ENCODE measurements at regions not wholly inside any gene's neighbourhood (a gene's known extent, or its start where the extent isn't known, plus 50 kb on each side); places are given as distances from the start of the nearest gene placed in this dataset.

GRCh38 chr4:55259294-55259693, 86.7 kb upstream of the SRD5A3 start:
- no peak for FAIRE-seq
- WGBS (ENCODE audit: missing lambda C conversion rate) = 35% methylated on average over 3 of the region's 3 CpGs
- Histone ChIP-seq H3K4me2 (no peak overlapping the region), H3K4me1 (no peaks in the 10 kb centered on the region), H3K27ac (no peak overlapping the region), H3K4me3 (no peak overlapping the region), H3K9me3 (no peaks in the 10 kb centered on the region)
- DNase-seq (ENCODE audit: low read depth in 1 of 2, low spot score in 1 of 2) = no peak
- POLR2A ChIA-PET = no interaction called here
- ATAC-seq = no peak
- TF ChIP-seq JUN (IDR thresholded peaks at IDR 0.05) (no peak), USF2 (IDR thresholded peaks at IDR 0.05) (no peak), BCL3 (IDR thresholded peaks at IDR 0.05) (no peak), JUNB (IDR thresholded peaks at IDR 0.05) (no peak), ZNF302 (CRISPR knock-in tag; IDR thresholded peaks at IDR 0.05) (no peak), PBX3 (IDR thresholded peaks at IDR 0.05) (no peak), SMC3 (IDR thresholded peaks at IDR 0.05) (no peak), ESRRA (IDR thresholded peaks at IDR 0.05; ENCODE audit: borderline replicate concordance, low read length) (no peak), HMGXB4 (CRISPR knock-in tag; IDR thresholded peaks at IDR 0.05; ENCODE audit: borderline replicate concordance) (no peak)
- CTCF ChIA-PET = no interaction called here

- FAIRE-seq = no peak
- no peak for TF ChIP-seq PHF8 (IDR thresholded peaks at IDR 0.05; ENCODE audit: borderline replicate concordance, low read depth)
- POLR2A ChIA-PET = no interaction called here
- no peaks in the 10 kb centered on the region for H3K9me3 ChIP-seq
- no peak for ATAC-seq
- WGBS (ENCODE audit: missing lambda C conversion rate) = 28% methylated on average over 2 of the region's 2 CpGs
- no peaks in the 10 kb centered on the region for H3K4me1 ChIP-seq
- DNase-seq (ENCODE audit: low read depth in 1 of 2, low spot score in 1 of 2) = no peak
- CTCF ChIA-PET = interaction anchor here (0.6 kb wide), 1 partner anchor 177 kb away, joined by 3 read pairs; no protein-coding TSS in a partner anchor
- H3K27ac ChIP-seq = no peak overlapping the region
- H3K4me2 ChIP-seq = no peak overlapping the region
- H3K4me3 ChIP-seq = no peak overlapping the region
Observed at GRCh38 chr4:55269470-55269869, 76.6 kb upstream of the SRD5A3 start.

GRCh38 chr4:55269995-55270394, 76.0 kb upstream of the SRD5A3 start:
- TF ChIP-seq HOXB5 (CRISPR knock-in tag; IDR thresholded peaks at IDR 0.05) (no peak), POLR2AphosphoS2 (conservative IDR thresholded peaks at IDR 0.05; ENCODE audit: low read length) (no peak)
- DNase-seq (ENCODE audit: low read depth in 1 of 2, low spot score in 1 of 2) = no peak
- Histone ChIP-seq H3K4me2 (no peak overlapping the region), H3K4me1 (no peaks in the 10 kb centered on the region), H3K4me3 (no peak overlapping the region), H3K27ac (no peak overlapping the region), H3K9me3 (no peaks in the 10 kb centered on the region)
- CTCF ChIA-PET = interaction anchor here (0.6 kb wide), 1 partner anchor 178 kb away, joined by 3 read pairs; no protein-coding TSS in a partner anchor
- POLR2A ChIA-PET = no interaction called here
- no peak for FAIRE-seq
- 30% methylated on average over 1 of the region's 4 CpGs for WGBS (ENCODE audit: missing lambda C conversion rate)
- no peak for ATAC-seq

GRCh38 chr4:55270481-55270880, 75.6 kb upstream of the SRD5A3 start:
- no peaks in the 10 kb centered on the region for H3K9me3 ChIP-seq
- FAIRE-seq (no peak), ATAC-seq (no peak), DNase-seq (ENCODE audit: low read depth in 1 of 2, low spot score in 1 of 2) (no peak)
- no peak overlapping the region for H3K27ac ChIP-seq
- no peaks in the 10 kb centered on the region for H3K4me1 ChIP-seq
- H3K4me2 ChIP-seq = no peak overlapping the region
- no peak for TF ChIP-seq E2F6 (IDR thresholded peaks at IDR 0.05; ENCODE audit: borderline replicate concordance, low read depth)
- no peak for TF ChIP-seq HDAC2 (IDR thresholded peaks at IDR 0.05)
- no peak for TF ChIP-seq CBX8 (IDR thresholded peaks at IDR 0.05)
- no peak for TF ChIP-seq MYC (IDR thresholded peaks at IDR 0.05; ENCODE audit: borderline replicate concordance, low read length)
- no peak for TF ChIP-seq MAFK (IDR thresholded peaks at IDR 0.05; ENCODE audit: partially characterized antibody)
- no peak for TF ChIP-seq EHF (CRISPR knock-in tag; IDR thresholded peaks at IDR 0.05)
- no peak for TF ChIP-seq CBX2 (IDR thresholded peaks at IDR 0.05; ENCODE audit: borderline replicate concordance, low read depth)
- no peak for TF ChIP-seq FOXS1 (CRISPR knock-in tag; IDR thresholded peaks at IDR 0.05)
- ChIA-PET POLR2A (no interaction called here), CTCF (no interaction called here)
- H3K4me3 ChIP-seq = no peak overlapping the region
- WGBS (ENCODE audit: missing lambda C conversion rate) = 2% methylated on average over 2 of the region's 2 CpGs

All from A549 (cell line).